Left ventricle myocardium inferior (tissue), 1 donor: ENCODE measurements at regions not wholly inside any gene's neighbourhood (a gene's known extent, or its start where the extent isn't known, plus 50 kb on each side); places are given as distances from the start of the nearest gene placed in this dataset.

Experiments used
- DNase-seq: peaks from one replicate; pipeline ENCODE4 v3.0.0-alpha.2; 2020
- H3K27ac ChIP-seq: fragments of 200-600 bp; replicated peaks from 2 replicates; pipeline ENCODE4 v1.8.0; 2021
- H3K27me3 ChIP-seq: fragments of 200-600 bp; 2 replicates; pipeline ENCODE4 v1.8.0; 2021; ENCODE audit warnings: low read depth
- H3K36me3 ChIP-seq: fragments of 200-600 bp; 2 replicates; pipeline ENCODE4 v1.8.0; 2021
- H3K4me1 ChIP-seq: fragments of 200-600 bp; 2 replicates; pipeline ENCODE4 v1.8.0; 2021
- H3K4me3 ChIP-seq: fragments of 200-600 bp; 2 replicates; pipeline ENCODE4 v1.8.0; 2021; ENCODE audit warnings: mild to moderate bottlenecking, moderate library complexity
- H3K9me3 ChIP-seq: fragments of 200-600 bp; replicated peaks from 2 replicates; pipeline ENCODE4 v1.8.0; 2021
- CTCF ChIP-seq: fragments of 200-600 bp; IDR thresholded peaks from 2 replicates; pipeline ENCODE4 v1.8.0; 2021; ENCODE audit warnings: antibody characterized with exemption, mild to moderate bottlenecking, borderline replicate concordance
- intact Hi-C: fragments of 100-400 bp; cut with micrococcal nuclease; formaldehyde crosslinking; loops from one replicate; pipeline ENCODE4 v1.11.0; 2022
- donor health status: DM: no; HTN: yes; CAD: no; lungs with severe emphysema.

- no peak for TF ChIP-seq CTCF
- intact Hi-C loops: no loop called here
- H3K36me3 ChIP-seq: no peaks in the 10 kb centered on the region
- DNase-seq: no peak
- no peaks in the 10 kb centered on the region for H3K4me1 ChIP-seq
- no peak overlapping the region for H3K27ac ChIP-seq
- H3K9me3 ChIP-seq: no peaks in the 10 kb centered on the region
- no peaks in the 10 kb centered on the region for H3K27me3 ChIP-seq
- H3K4me3 ChIP-seq: no peak overlapping the region
Observed at GRCh38 chr2:181185421-181185820, 205.0 kb downstream of the UBE2E3 start.

DNA sequence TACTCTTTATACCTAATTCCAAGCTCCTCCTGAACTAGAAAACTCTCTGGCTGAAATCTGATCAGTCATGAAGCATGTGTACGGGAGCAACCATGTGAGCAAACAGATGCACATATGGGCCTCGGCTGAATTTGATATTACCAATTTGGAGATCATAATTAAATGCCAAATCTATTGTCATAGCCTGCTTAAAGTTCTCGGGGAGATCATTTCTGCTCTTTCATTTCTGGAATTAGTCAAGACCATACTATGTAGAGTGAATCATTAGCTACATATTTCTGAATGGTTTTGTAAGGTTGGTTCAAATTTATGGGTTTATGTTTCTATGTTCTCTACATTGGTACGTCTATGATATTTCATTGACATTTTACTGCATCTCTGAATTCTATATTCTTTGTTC is 205.5 kb downstream of the UBE2E3 start:
- H3K9me3 ChIP-seq: no peaks in the 10 kb centered on the region
- no peak for DNase-seq
- H3K27me3 ChIP-seq: no peaks in the 10 kb centered on the region
- H3K4me3 ChIP-seq: no peak overlapping the region
- no peaks in the 10 kb centered on the region for H3K36me3 ChIP-seq
- no peak overlapping the region for H3K27ac ChIP-seq
- TF ChIP-seq CTCF: no peak
- no peaks in the 10 kb centered on the region for H3K4me1 ChIP-seq
- intact Hi-C loops: no loop called here

DNA sequence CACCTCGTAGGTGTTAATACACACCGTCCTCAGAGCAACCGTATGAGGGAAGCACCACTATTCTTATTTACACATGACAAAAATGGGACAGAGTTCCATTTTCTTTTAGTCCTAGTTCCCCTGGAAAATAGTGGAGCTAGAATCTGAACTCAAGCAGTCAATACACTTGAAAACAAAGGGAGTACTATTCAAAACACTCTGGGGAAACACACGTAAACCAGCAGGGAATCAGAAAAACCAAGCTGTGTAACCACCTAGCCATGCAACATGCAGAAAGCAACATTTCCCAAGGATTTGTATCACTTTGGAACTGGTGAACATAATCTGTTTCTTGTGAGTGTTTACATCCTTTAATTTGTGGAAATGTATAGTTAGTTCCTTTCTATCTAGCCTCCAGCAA is 208.2 kb downstream of the UBE2E3 start:
- Histone ChIP-seq H3K4me3 (no peak overlapping the region), H3K27ac (no peak overlapping the region), H3K27me3 (no peaks in the 10 kb centered on the region), H3K4me1 (no peaks in the 10 kb centered on the region), H3K9me3 (no peaks in the 10 kb centered on the region), H3K36me3 (no peaks in the 10 kb centered on the region)
- no peak for DNase-seq
- TF ChIP-seq CTCF: no peak
- intact Hi-C loops: no loop called here

GRCh38 chr2:181189951-181190350 is 209.5 kb downstream of the UBE2E3 start:
- Histone ChIP-seq H3K4me1 (no peaks in the 10 kb centered on the region), H3K9me3 (no peaks in the 10 kb centered on the region), H3K27ac (no peak overlapping the region), H3K4me3 (no peak overlapping the region), H3K27me3 (no peaks in the 10 kb centered on the region), H3K36me3 (no peaks in the 10 kb centered on the region)
- intact Hi-C loops: no loop called here
- no peak for TF ChIP-seq CTCF
- DNase-seq: no peak

DNA sequence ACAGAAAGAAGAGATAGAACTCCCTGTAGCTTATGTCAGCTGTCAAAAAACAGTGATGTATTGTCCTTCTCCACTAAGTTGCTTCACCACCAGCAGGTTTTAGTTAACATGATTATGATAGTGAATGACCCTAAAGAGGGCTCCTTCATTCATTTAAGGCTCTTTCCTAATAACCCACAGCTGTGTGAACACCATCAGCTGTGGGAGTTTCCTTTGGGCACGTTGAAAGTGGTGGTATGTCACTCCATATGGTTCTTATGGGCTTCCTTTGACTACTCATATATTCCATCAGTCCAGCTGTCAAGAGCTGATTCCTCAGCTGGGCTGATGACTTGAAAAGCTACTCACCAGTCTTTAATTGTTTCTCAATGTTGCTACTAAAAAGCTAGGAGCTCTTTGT is 210.3 kb downstream of the UBE2E3 start:
- no peaks in the 10 kb centered on the region for H3K9me3 ChIP-seq
- no peak for TF ChIP-seq CTCF
- no peak for DNase-seq
- H3K4me3 ChIP-seq: no peak overlapping the region
- H3K27me3 ChIP-seq: no peaks in the 10 kb centered on the region
- H3K4me1 ChIP-seq: no peaks in the 10 kb centered on the region
- intact Hi-C loops: no loop called here
- no peaks in the 10 kb centered on the region for H3K36me3 ChIP-seq
- no peak overlapping the region for H3K27ac ChIP-seq

GRCh38 chr2:181193550-181193949 is 213.1 kb downstream of the UBE2E3 start:
- Histone ChIP-seq H3K4me1 (no peaks in the 10 kb centered on the region), H3K27me3 (no peaks in the 10 kb centered on the region), H3K4me3 (no peak overlapping the region), H3K9me3 (no peaks in the 10 kb centered on the region), H3K36me3 (no peaks in the 10 kb centered on the region), H3K27ac (no peak overlapping the region)
- TF ChIP-seq CTCF: no peak
- intact Hi-C loops: no loop called here
- DNase-seq: no peak
